ENCODE measurements at regions not wholly inside any gene's neighbourhood (a gene's known extent, or its start where the extent isn't known, plus 50 kb on each side); places are given as distances from the start of the nearest gene placed in this dataset.
"Not testable (repeated sequence)": the region's sequence is repeated elsewhere in the genome, so short reads cannot be mapped to it uniquely, and the experiment has no call there.

- H3K4me1 ChIP-seq, result no peaks in the 10 kb centered on the region
- TF ChIP-seq POLR2A (IDR thresholded peaks at IDR 0.05) (no peak), CTCF (IDR thresholded peaks at IDR 0.05) (no peak)
- 75 to 76% methylated on average over 11 of the region's 11 CpGs for WGBS, 2 donors
- no peaks in the 10 kb centered on the region for H3K9me3 ChIP-seq
- H3K27me3 ChIP-seq, result no peaks in the 10 kb centered on the region
- intact Hi-C loops (cut with DNase I), result no loop called here
- H3K36me3 ChIP-seq (replicated peaks in 1 of 2; ENCODE audit: insufficient read depth in 1 of 2, low read depth in 2 of 2), result no peaks in the 10 kb centered on the region
- no peak overlapping the region for H3K27ac ChIP-seq
- ATAC-seq, result no peak
- no peak overlapping the region for H3K4me3 ChIP-seq
- DNase-seq, result no peak
Measured at GRCh38 chr6:19721766-19722377, 115.3 kb upstream of the ID4 start.

- DNase-seq (no peak), ATAC-seq (no peak)
- H3K36me3 ChIP-seq (replicated peaks in 1 of 2; ENCODE audit: insufficient read depth in 1 of 2, low read depth in 2 of 2), result no peaks in the 10 kb centered on the region
- H3K9me3 ChIP-seq, result no peaks in the 10 kb centered on the region
- no peak overlapping the region for H3K4me3 ChIP-seq
- intact Hi-C loops (cut with DNase I), result no loop called here
- TF ChIP-seq CTCF (IDR thresholded peaks at IDR 0.05) (no peak), POLR2A (IDR thresholded peaks at IDR 0.05) (no peak)
- H3K4me1 ChIP-seq, result no peaks in the 10 kb centered on the region
- no peak overlapping the region for H3K27ac ChIP-seq
- no peaks in the 10 kb centered on the region for H3K27me3 ChIP-seq
- 70 to 71% methylated on average over 6 of the region's 6 CpGs for WGBS, 2 donors
Measured at GRCh38 chr6:19722999-19723398, 114.2 kb upstream of the ID4 start.

GRCh38 chr6:19723545-19723944, 113.6 kb upstream of the ID4 start:
- TF ChIP-seq CTCF (IDR thresholded peaks at IDR 0.05) (no peak), POLR2A (IDR thresholded peaks at IDR 0.05) (no peak)
- no peaks in the 10 kb centered on the region for H3K9me3 ChIP-seq
- H3K27ac ChIP-seq, result no peak overlapping the region
- no peaks in the 10 kb centered on the region for H3K27me3 ChIP-seq
- DNase-seq (no peak), ATAC-seq (no peak)
- intact Hi-C loops (cut with DNase I), result no loop called here
- no peaks in the 10 kb centered on the region for H3K4me1 ChIP-seq
- no peak overlapping the region for H3K4me3 ChIP-seq
- H3K36me3 ChIP-seq (replicated peaks in 1 of 2; ENCODE audit: insufficient read depth in 1 of 2, low read depth in 2 of 2), result no peaks in the 10 kb centered on the region

- H3K27me3 ChIP-seq; H3K4me3 ChIP-seq; ATAC-seq; H3K4me1 ChIP-seq; H3K9me3 ChIP-seq; H3K36me3 ChIP-seq (replicated peaks in 1 of 2; ENCODE audit: insufficient read depth in 1 of 2, low read depth in 2 of 2); H3K27ac ChIP-seq; intact Hi-C loops (cut with DNase I); DNase-seq: not testable (repeated sequence)
Measured at GRCh38 chr6:19725436-19725835, 111.7 kb upstream of the ID4 start.

GRCh38 chr6:19731282-19731681, 105.9 kb upstream of the ID4 start:
- Histone ChIP-seq H3K9me3 (no peaks in the 10 kb centered on the region), H3K27me3 (no peaks in the 10 kb centered on the region), H3K36me3 (replicated peaks in 1 of 2; ENCODE audit: insufficient read depth in 1 of 2, low read depth in 2 of 2) (no peaks in the 10 kb centered on the region), H3K4me1 (no peaks in the 10 kb centered on the region), H3K4me3 (no peak overlapping the region), H3K27ac (no peak overlapping the region)
- DNase-seq, result no peak
- WGBS, 2 donors, result 79 to 81% methylated on average over 5 of the region's 5 CpGs
- ATAC-seq, result no peak
- TF ChIP-seq CTCF (IDR thresholded peaks at IDR 0.05) (no peak), POLR2A (IDR thresholded peaks at IDR 0.05) (no peak)
- intact Hi-C loops (cut with DNase I), result no loop called here
